ENCODE measurements at regions not wholly inside any gene's neighbourhood (a gene's known extent, or its start where the extent isn't known, plus 50 kb on each side); places are given as distances from the start of the nearest gene placed in this dataset.

DNA sequence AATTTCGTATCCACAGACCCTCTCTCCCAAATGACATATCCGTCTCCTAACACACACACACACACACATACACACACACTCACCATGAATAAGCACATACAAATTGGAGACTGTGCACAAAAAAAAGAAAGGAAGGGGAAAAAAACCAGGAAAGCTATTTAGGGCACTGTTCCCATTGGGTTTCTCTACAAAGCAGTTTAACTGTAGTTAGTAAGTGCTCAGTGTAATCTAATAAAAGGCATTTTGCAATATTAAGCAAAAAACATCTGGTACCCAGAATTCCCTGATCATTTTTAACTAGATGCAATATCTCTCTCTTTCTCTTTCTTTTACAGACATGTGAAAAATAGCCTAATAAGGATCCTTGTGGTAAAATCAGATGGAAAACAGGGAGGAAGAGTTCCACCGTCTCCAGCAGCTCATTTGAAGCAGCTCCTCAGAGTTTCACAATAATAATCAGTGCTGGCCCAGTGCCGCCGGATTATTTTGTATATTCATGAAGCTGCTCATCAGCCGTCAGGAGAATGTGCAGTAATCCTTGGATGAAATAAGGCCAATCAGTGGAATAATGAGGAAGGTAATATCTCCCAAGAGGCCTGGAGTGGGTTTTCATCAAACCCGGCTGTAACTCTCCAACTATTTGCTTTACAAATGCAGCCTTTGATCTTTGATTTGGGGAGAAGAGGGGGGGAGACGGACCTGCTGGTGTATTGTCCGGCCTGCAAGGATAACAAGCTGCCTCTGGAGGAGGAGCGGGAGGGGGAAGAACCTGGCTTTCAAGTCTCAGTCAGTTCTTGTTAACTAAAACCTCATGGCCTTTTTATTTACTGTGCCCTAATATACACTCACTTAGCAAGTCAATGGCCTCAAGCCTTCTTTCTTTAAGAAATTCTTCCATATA lies 227.6 kb upstream of the SMIM21 start:
- no peak for DNase-seq

DNA sequence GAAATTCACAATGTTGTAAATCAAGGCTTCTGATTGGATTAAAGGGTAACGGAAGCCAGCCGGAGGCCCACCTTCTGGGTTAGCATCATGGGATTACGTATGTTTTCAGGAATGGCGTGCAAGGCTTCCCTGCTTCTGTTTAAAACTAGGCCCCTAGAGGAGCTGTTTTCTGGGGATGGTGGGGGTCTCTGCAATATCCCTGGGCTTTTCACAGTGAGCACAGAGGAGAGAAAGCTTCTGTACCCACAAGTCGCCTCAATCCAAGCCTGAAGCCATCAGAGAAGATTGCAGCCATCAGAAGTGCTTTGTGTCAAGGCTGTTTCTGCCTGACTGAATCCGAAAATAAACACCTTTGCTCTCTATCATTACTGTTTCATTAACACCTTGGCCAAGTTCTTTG lies 226.9 kb upstream of the SMIM21 start:
- DNase-seq = no peak

DNA sequence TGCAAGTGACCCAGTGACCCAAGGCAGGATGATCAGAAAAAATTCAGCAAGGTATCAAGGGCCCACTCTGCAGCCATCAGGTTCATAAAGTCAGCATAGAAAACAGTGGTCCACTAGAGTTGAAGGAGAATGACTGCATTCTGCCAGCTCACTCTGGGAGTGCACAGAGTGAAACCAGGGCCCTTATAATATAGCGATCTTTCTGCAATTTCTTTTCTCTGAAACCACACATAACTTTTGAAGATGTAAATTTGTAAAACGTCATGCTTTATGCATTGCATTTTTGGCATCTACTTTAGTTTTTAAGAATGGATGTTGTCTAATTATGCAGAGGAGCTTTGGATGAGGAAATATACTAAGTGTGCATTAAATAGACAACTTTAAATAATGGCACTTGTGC lies 225.0 kb upstream of the SMIM21 start:
- DNase-seq = no peak

DNA sequence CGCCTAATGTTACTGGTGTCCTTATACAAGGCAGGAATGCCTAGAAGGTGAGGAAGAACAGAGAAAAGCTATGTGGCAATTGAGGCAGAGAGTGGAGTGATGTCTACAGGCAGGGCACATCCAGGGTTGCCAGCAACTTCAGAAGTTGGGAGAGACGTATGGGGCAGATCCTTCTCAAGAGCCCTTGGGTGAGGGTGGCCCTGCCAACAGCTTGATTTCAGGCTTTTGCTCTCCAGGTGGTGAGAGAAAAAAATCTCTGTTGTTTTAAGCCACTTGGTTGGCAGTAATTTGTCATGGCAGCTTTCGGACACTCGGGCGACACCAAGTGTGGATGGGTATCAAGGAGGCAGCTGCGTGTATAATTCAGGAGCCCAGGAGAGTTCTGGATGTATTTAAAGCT lies 217.4 kb upstream of the SMIM21 start:
- no peak for DNase-seq

DNA sequence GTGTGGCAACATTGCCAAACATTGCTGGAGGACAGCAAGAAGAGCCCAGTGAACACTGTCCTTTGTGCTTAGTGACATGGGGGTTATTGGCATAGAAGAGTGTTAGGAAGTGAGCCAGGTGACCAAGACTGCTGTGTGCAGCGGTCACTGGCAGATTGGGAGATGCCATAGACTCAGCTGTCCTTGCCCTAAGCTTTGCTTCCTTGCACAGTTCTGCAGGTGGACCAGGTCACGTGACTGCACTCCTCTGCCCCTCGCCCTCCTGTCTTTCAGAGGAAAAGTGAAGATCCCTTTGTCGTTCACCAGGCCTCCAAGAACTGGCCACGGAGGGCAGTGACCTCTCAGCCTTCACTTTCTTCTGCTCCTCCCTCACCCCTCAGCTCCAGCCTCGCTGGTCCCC lies 215.6 kb upstream of the SMIM21 start:
- no peak for DNase-seq

DNA sequence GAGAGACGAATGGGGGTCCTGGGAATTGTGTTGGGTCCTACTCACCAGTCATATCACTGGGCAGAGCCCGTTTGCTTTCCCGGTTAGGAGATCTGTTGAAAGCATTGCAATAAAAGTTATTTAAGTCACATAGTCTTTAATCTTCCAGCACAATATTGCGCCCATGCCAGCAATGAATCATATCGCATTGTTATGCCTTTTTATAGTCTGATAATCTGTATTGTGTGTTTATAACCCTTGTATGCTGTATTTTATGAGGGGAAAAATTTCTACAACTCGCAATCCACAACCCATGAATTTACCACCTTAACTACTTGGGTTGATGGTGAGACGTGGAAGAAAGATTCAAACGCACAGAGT lies 211.9 kb upstream of the SMIM21 start:
- DNase-seq = no peak

DNA sequence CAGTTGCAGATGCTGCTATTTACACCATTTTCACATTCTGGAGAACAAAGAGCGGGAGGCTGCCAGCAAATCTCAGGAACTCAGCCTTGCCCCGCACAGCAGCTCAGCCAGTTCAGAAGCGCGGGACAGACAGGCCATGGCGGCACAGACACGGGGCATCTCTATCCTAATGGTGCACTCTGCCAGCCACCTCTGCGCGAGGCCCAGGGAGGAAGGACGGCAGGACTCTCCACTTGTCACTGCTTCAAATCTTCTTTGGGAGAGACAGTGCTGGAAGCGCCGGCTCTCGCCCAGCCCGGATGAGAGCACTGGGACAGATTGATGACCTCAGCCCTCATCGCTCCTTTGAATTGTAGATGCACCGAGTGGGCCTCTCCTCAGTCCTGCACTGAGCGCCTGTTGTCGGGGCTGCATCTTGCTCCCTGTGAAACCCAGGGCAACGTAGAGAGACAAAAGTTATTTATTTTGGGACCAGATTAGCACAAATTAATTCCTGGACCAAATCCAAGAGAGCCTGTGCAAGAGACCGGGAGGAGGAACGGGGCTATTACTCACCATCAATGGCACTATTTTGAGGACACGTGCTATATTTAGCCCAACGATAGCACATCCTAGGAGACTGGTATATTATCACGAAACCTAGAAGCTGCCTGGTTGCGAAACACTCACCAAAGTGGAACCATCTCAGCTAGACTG lies 211.4 kb upstream of the SMIM21 start:
- DNase-seq = no peak

DNA sequence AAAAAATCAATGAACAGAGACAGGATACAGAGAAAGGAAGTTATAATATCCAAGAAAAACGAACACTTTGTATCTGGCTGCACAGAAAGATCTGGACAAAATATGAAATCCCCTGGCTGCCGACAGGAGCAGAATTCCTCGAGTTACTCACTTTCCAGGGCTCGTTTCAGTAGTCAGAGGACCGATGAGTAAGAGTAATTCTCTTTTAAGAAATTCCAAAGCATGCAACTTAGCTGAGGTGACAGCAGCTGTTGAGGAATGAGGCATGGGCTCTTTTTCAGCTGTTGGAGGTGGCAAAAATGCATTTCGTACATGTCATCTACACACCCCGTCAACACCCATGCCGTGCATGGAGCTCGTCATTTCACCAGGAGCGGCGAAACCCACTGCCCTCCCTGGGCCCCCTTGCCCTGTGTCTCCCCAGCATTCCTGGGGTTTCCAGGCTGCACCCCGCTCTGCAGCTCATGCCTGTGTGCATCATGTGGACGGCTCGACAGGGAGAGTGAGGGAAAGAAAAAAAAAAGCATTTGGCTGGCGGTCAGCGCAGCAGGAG lies 210.8 kb upstream of the SMIM21 start:
- no peak for DNase-seq

DNA sequence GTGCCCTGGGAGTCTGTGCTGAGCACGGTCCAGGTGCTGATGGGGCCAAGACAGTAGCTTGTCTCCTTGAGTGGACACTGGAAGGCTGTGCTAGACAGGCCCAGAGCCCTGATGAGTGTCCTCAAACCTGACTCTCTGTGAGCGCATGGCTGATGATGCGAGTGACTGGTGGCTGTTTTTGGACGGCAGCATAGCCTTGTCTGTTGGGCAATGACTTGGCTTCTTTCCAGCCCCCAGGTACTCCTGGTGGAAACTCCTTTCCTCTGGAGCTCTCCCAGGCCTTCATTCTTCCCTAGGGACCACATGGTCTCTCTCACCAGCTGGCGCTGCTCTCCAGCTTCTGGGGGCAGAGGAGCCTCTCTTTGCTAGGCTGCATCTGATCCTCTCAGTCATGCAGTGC lies 207.6 kb upstream of the SMIM21 start:
- DNase-seq = no peak

DNA sequence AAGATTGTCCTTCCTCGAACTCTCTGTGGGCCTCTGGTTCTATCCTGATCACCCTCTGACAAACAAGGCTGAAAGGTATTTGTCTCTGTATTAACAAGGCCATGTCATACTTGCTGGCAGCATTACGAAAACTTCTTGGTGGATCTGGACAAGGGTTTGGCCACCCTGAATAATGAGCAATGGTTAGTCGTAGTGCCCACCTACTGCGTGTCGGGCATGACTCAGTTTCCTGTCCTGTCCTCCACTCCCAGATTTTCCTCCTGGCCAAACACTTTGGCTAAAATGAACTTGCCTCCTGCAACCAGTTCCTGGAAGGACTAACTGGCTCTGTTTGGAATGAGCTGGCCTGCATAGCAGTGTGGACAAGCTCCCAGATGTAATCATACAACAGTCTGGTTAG lies 198.5 kb upstream of the SMIM21 start:
- no peak for DNase-seq

DNA sequence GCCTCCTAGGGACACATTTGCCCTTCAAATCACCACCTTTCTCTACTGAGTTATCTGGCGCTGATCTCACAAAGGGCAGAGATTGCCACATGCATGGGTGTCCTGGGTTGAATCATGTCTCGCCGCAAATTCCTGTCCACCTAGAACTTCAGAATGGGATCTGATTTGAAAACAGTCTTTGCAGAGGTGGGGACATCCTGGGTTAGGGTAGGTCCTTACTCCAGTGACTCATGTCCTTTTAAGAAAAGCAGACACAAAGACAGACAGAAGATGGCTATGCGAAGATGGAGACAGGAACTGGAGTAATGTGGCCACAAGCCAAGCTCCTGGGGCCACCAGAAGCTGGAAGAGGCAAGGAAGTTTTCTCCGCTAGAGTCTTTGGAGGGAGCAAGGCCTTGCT lies 197.4 kb upstream of the SMIM21 start:
- no peak for DNase-seq

DNA sequence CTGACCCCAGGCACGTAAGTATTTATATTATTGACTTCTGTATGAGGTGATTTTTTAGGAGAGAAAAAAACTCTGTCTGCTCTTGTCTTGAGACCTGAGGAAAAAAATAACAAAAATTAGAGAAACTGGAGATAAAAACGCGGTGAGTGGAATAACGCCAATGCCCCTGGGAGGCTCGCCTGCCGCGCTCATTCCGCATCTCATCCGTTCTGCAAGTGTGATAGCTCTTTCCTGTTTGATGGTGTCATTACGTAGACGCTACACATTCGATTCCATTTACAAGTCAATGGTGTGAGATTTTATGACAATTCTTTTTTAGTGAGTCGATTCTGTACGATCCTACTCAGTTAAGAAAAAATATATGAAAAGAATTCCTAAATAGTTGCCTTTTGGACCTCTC lies 194.3 kb upstream of the SMIM21 start:
- no peak for DNase-seq

DNA sequence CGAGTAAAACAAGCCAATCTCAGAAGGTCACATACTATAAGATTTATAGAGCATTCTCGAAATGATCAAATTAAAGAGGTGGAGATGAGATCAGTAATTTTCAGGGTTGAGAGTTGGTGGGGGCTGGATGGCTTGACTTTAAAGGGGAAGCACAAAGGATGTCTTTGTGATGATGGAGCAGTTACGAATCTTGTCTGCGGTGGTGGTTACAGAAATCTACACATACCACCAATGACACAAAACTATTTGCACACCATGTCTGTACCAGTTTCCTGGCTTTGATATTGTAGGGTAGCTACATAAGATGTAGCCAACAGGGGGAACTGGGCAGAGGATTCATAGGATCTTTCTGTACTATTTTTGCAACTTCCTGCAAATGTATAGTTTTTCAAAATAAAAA lies 190.6 kb upstream of the SMIM21 start:
- DNase-seq = no peak

DNA sequence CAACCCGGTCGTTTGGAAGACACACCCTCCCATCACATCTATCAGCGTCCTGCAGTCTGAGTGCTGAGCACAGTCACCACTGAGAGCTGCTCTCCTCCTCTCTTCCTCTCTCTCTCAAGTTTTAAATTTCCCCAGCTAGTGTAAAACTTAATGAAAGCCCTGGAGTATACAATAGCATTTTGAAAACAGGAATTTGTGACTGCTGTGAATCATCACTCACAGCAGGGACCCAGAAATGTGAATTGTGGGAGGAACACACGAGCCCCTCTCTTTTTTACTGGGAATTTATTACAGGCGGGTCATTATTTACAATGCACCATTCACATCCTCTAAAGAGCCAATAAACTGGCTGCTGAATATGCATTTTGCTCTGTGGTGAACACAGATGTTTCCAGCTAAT lies 185.0 kb upstream of the SMIM21 start:
- DNase-seq = no peak

DNA sequence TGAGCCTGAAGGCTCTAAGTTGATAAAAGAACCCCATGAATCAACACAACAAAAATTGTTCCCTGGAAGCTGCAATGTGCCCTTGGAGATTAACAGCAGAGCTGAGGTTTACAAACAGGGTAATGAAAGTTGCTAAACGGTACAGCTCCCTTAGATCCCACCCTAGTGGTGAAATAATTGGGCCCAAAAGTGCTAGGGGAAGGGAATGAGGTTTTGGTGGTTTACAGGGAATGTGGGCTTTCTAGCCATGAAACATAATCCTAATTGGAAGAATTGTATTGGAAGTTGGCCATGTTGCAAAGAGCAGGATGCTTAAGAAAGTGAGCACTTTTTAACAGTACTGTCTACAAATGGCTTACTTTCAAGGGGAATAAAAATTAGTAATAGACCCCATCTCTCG lies 180.2 kb upstream of the SMIM21 start:
- no peak for DNase-seq

DNA sequence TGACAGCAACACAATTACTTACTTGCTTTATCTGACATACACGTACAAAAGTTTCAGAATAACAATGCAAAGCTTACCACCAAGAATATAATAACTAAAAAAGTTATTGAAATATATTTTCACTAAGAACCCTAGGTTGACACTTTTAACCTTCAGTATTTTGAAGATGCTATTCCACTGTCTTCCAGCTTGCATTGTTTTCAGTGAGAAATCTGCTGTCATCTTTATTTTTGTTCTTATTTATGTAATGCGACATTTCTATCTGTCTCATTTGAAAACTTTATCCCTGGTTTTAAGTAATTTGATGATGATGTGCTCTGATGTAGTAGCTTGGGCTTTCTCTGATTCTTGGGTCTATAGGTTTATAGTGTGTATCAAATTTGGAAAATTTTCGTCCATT lies 165.0 kb upstream of the SMIM21 start:
- no peak for DNase-seq

DNA sequence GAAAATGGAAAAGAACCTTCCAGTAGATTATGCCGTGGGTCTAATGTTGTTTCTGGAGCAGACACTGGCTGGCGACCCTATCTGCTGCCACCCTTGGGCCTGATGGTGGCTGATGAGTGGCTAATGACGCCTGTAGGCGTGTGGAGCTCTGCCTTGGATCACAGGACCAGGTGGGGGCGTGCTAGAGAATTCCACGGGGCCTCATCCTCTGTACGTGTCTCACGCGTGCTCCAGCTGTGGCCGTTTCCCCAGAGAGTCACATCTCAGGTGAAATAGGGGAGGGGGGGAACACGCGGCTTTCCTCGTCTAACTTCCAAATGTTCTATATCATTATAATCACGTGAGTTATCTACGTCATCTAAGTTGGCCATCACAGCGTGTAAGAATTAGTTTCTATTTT lies 160.9 kb upstream of the SMIM21 start:
- DNase-seq = no peak

DNA sequence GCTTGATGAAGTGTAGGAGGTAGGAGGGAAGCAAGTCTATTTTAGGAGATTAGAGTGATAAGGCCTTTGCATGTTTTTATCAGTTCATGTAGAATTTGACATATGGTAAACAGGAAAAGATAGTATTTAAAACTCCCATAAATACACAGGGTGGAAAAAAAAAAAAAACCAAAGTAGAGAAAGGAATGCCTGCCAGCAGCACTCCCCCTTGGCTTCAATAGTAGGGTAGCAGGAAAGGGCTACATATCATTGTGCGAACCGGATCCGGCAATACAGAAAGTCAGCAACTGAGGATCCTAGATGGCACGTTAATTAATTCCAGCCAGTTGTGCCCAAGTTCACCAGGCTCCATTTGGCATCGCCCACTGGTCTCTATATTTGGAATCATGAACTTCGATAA lies 159.6 kb upstream of the SMIM21 start:
- no peak for DNase-seq

DNA sequence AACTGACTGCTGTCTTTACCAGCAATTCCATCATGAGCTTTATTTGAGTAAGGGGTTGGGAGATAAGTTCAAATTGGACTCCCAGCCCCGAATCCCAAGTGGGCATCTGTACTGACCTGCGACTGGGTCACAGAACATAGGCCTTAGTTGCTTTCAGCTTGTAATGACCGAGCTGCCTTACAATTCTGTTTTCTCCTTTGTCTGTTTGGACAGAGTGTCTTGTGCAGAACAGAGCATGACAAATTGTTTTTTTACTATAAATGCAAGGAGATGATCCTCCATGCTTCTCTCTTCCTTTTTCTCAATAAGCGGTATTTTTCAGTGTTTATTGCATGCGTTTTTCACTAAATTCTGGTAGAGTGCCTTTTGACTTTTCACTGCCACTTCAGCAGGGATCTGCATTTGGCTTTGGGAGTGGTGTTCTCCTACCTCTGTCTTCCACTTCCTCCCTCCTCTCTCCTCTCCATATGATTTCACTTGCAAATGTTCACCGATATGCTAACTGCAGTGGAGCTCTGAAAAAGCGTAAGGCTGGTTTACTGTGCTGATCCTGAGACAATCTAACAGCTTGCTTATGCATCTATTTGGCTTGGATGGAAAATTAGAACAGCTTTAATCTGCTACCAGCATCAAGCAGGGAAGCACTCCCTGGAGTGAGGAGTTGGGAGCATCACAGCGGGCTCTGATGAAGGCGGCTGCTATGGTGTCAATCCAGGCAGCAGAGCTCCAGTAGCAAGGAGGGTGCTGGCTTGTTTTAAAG lies 158.8 kb upstream of the SMIM21 start:
- no peak for DNase-seq

DNA sequence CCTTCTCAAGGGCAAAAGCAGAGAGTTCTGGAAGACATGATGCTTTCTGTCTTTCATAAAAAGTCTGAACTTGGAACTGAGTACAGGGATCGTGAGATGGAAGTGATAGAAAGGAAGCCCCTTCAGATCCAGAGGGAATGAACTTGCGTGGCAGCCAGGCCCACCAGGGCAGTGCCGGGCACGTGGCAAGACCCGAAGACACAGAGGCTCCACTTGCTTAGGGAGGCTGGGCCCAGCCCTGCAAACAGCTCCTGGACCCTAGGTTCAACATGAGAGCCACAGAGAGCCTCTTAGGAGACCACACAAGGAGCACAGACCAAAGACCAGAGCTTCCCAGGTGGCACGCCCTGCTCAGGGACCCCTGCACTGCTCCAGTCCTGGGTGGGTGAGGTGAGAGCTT lies 155.4 kb upstream of the SMIM21 start:
- DNase-seq = no peak

DNA sequence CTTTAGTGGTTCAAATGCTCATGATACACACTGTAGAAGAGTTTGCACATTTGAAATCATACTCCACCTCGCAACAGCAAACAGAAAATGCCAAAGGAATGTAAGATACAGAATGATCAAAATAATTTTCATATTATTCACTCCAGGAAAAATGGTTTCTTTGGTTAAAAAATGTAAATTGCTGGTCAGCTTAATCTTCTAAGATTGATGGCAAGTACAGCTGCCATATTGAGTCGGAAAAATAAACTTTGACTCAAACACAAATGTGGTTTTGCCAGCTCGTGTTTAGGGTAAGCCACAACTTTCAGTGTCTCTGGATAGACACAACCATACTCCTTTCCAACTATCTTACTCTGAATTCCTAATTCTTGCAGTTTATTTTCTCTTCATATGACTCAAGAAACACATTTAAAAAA lies 154.9 kb upstream of the SMIM21 start:
- DNase-seq = no peak

DNA sequence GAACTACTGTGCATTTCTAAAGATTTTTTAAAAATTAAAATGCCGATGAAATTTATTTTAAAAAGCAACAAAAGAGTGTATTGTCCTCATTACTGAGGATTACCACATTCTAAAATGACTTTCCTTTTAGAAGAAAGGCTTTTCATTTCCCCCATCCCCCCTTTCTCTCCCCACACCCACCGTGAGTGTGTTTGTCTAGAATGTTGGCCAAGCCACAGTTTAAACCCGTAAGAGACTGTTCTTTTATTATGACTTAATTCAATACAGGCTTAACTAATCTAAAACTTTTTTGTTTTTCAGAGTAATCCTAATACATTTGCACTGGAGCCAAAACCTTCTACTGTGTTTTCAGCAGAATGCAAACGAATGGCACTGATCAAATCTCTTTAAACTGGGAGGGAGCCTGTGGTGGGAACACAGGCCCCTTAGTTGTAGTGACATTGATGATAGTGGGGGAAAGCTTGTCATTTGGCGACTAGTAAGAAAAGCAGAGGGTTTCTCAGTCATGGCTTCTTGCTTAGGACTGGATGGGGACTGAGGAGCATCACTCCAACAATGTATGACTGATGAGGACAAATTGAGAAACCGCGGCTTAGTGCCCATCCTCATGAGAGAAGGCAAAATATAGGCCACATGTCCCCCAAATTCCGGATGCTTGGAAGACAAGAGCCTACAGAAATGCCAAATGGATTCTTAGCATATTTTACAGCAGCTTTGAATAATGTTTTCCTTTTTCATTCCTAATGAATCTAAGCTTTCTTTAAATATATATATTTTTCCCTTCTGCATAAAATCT lies 154.0 kb upstream of the SMIM21 start:
- DNase-seq = no peak

DNA sequence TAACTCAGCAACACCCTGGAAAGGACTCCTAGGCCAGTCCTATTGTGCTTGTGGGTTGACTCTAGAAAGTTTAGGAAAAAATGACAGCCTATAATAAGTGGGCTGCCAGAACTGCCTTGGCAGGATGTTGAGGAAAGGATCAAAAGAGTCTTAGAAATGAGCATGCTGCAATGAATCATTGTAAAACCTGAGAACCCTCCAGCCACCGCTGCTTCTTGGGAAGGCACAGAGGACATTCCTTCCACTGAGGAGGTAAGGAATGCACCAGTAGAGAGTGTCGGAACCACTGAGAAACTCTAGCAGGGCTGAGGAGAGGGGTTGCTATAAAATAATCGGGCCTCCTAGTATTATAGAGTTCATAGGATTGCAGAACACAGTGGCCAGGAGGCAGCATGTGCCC lies 146.7 kb upstream of the SMIM21 start:
- no peak for DNase-seq

Data from SHP77 (cell line).